Fibroblast of skin of abdomen (primary cell): ENCODE measurements at regions not wholly inside any gene's neighbourhood (a gene's known extent, or its start where the extent isn't known, plus 50 kb on each side); places are given as distances from the start of the nearest gene placed in this dataset.
"Not testable (repeated sequence)": the region's sequence is repeated elsewhere in the genome, so short reads cannot be mapped to it uniquely, and the experiment has no call there.

Experiments
- DNase-seq: peaks from one replicate; pipeline ENCODE4 v3.0.0-alpha.2; 2013

DNA sequence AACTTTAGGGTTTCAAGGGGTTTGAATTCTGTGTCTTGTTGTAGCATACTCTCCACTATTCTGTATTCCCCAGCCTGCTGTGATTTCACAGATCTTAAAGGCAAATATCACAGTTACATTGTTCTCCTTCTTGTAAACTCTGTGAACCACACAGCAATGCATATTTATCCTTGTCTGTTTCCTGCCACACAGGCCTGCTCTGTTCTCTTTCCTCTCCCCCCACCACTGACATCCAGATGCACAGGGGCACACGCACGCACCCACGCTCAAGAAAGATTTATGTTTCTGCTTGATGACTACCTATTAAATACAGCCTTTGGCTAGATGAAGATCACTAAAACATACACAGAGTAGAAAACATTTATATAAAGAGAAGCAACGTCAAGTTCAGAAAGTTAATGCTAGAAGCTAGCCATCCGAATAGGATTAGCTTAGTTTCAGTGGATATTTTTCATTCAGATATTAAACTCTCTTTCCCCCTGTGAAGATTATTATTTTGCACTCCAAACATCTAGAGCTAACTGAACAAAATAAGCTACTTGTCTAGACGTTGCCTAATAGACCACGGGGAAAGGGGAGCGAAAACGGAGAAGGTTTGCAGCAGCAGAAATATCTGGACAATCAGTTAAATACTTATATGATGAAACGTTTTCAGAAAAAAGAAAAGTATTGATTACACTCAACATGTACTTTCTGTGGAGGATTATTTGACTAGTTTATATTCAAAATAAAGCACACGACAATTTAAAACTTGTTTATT is 193.1 kb upstream of the SEMA3C start:
- peak; percentile 79 for DNase-seq

DNA sequence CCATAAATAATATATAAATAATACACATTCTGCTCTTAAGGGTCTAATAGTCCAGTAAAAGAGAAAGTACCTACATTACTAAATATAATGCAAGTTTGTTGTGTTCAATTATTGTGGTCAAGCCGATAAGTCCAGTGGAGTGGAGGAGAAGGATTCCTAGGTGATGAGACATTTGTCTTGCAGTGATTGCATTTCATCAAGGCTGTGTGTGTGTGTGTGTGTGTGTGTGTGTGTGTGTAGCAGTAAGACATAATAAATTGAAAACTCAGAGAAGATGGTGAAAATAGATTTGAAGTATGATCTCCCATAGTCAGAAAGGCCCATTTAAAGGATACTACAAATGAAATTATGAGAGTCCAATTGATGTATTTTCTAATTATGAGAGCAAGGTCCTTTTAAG is 192.5 kb upstream of the SEMA3C start:
- DNase-seq = peak; percentile 95

GRCh38 chr7:81110673-81111072 is 191.8 kb upstream of the SEMA3C start:
- DNase-seq = no peak

GRCh38 chr7:81098213-81098612 is 179.4 kb upstream of the SEMA3C start:
- DNase-seq = no peak

DNA sequence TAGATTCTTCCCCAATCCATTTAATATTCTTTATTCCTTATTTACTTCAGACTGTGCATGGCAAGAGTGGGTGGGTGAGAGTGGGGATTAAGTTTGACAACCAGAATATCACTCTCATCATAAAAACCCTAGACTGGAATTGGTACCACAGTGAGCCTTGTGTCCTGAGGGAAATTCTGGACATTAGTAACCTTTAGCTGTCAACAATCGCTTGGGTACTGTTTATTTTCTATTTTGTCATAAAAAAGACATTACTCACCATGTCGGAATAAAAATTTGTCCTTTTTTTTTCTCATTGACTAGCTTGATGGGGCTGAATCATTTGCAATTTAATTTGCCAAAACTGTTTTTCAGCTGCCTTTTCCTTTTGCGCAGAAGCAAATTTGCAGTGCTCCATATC is 176.1 kb upstream of the SEMA3C start:
- DNase-seq = no peak

GRCh38 chr7:81081616-81082015 is 162.8 kb upstream of the SEMA3C start:
- DNase-seq = peak; percentile 85

GRCh38 chr7:81080553-81080952 is 161.7 kb upstream of the SEMA3C start:
- DNase-seq = no peak

DNA sequence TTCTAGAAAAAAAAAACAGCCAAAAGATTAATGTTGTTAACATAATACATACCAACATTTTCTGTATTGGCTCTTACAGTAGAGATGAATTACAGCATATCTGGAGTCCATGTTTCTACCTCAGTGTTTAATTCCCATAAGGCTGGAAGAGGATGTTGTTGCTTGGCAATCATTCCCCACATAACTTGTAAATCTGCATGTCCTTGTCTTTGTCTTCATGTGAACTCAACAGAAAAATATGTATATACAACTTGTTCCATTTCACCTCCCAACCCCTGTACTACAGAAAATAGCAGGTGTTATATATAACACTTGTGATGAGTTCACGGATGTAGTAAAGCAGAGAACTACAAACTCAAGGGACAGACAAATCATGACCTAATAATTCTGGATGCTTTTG is 160.9 kb upstream of the SEMA3C start:
- DNase-seq = peak; percentile 56

GRCh38 chr7:81075150-81075549 is 156.3 kb upstream of the SEMA3C start:
- DNase-seq = peak; percentile 49

DNA sequence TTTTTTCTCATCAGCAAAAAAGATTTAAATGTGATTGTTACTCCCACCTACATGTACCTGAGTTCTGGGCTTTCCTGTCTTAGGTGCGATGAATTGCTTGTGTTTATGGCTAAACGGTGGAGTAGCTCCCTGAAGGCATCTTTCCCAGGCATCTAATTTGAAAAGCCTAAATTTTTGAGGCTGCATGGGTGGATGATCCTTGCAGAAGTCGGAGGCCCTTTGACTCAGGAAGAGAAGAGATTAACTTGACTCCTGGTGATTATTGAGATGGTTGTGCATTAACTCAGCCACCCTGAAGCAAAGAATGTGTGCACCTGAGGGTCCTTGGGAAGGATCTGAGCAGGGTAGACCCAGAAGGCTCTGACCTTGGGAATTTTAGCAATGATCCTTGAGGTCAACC is 155.6 kb upstream of the SEMA3C start:
- DNase-seq = no peak

DNA sequence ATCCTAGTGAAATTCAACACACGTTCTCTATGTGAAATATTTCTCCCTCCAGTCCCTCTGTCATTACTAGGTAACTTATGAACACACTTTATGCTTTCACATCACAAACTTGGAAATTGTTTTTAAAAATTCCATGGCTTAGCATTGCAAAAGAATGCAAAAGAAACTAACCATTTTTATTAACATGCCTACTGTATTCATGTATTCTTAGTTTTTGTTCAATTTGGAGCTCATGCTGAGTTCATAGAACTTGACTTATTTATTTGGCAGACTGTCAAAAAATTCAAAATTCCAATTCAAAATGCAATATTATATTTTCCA is 155.0 kb upstream of the SEMA3C start:
- DNase-seq = no peak

- DNase-seq = no peak
These were observed 152.1 kb upstream of the SEMA3C start for GRCh38 chr7:81070956-81071355.

DNA sequence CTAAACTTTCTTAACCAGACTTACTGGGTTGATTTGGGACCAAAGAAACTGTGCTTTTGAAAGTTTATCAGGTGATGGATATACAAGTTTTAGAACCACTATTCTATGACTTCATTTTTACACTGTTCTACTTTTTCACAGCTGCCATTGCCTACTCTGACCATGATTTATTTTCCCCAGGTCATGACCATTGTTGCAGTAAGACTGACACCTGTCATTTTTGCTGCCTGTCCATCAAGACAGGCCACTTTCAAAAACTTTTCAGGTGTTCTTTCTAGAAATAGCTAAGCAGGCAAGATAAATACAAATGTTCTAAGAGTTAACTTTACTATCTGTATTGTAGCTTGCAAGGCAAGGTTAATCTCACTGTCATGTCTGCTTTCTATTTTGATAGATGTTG is 147.9 kb upstream of the SEMA3C start:
- no peak for DNase-seq

GRCh38 chr7:81064426-81064825 is 145.6 kb upstream of the SEMA3C start:
- no peak for DNase-seq

- DNase-seq = no peak
These were observed 143.9 kb upstream of the SEMA3C start for GRCh38 chr7:81062755-81063154.

- not testable (repeated sequence) for DNase-seq
These were observed 138.6 kb upstream of the SEMA3C start for GRCh38 chr7:81057469-81057868.

GRCh38 chr7:81053623-81054022 is 134.8 kb upstream of the SEMA3C start:
- peak; percentile 8 for DNase-seq

- DNase-seq = no peak
These were observed 133.1 kb upstream of the SEMA3C start for GRCh38 chr7:81051811-81052413.

GRCh38 chr7:81045491-81046030 is 126.7 kb upstream of the SEMA3C start:
- DNase-seq = no peak

DNA sequence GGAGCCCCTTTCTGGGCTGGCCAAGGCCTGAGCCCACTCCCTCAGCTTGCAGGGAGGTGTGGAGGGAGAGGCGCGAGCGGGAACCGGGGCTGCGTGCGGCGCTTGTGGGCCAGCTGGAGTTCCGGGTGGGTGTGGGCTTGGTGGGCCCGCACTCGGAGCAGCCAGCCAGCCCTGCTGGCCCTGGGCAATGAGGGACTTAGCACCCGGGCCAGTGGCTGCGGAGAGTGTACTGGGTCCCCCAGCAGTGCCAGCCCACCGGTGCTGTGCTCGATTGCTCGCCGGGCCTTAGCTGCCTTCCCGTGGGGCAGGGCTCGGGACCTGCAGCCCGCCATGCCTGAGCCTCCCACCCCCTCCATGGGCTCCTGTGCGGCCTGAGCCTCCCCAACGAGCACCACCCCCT is 123.8 kb upstream of the SEMA3C start:
- not testable (repeated sequence) for DNase-seq

DNA sequence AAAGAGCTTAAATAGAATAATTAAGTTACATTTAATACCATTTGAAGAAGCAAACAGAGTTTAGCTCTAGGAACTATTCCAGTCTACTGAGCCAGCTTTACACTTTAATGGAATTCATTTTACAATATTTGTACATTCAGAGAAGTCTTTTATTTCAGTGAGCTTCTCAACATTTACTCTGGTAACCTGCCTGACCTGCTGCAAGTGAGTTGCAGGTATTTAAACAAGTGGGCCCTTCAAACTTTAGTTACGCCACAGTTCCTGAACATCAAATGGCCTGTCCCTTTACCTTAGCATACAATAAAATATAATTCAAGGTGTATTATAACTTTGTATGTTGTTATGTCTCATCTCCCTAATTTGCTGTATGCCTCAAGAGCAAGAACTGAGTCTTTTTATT is 121.6 kb upstream of the SEMA3C start:
- no peak for DNase-seq

DNA sequence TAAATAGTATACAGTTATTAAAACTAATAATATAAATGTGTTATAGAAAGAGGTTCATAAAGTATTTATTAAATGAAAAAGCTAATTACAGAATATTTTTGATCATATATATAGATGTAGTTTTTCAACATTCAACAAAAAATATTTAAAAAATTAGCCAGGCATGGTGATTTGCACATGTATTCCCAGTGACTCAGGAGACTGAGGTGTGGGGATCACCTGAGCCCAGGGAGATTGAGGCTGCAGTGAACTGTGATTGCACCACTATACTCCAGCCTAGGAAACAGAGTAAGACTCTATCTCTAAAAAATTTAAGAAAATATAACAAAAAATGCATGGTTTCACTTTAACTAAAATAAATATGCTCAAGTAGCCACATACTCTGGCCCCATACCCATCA is 118.0 kb upstream of the SEMA3C start:
- no peak for DNase-seq

- DNase-seq = no peak
These were observed 117.2 kb upstream of the SEMA3C start for GRCh38 chr7:81036057-81036456.

DNA sequence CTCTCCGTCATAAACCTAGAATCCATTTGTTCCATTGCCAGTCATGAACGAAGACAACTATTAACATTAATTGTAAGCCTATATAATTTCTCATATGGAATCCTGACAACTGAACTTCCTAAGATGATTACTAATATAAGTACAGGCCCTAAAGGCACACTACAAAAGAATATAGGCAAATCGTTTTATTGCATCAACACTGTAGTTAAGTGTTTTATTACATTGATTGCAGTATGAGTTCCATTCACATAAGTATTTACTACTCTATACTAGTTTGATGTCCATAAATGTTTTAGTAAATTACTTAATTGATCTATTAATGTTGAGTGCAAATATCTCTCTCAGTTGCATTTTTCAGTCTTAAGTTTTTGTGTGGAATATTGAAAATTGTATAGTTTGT is 113.1 kb upstream of the SEMA3C start:
- no peak for DNase-seq

GRCh38 chr7:81031243-81031642 is 112.4 kb upstream of the SEMA3C start:
- DNase-seq = no peak
